K562 (cell line): ENCODE measurements at regions not wholly inside any gene's neighbourhood (a gene's known extent, or its start where the extent isn't known, plus 50 kb on each side); places are given as distances from the start of the nearest gene placed in this dataset.

Experiments used
- ARHGAP35 ChIP-seq: fragments of 450-650 bp; IDR thresholded peaks from 2 replicates; pipeline ENCODE4 v1.6.1; 2018; ENCODE audit not compliant: partially characterized antibody
- C11orf30 ChIP-seq: fragments of 450-650 bp; IDR thresholded peaks from 2 replicates; pipeline ENCODE4 v1.6.1; 2016; ENCODE audit warnings: low read depth, mild to moderate bottlenecking
- CBX5 ChIP-seq: IDR thresholded peaks from 2 replicates; pipeline ENCODE4 v1.6.1; 2014; ENCODE audit warnings: low read depth, borderline replicate concordance
- CXXC5 ChIP-seq: fragments of 250-450 bp; sonication (Bioruptor Pico); IDR thresholded peaks from 2 replicates; pipeline ENCODE4 v1.8.0; 2022; ENCODE audit warnings: inconsistent platforms, mild to moderate bottlenecking, moderate library complexity
- FOXK2 ChIP-seq, 2 experiments: fragments of 450-650 bp; IDR thresholded peaks in 1 of 2; conservative IDR thresholded peaks in 1 of 2; 2 replicates each; pipeline ENCODE4 v1.6.1; 2016; ENCODE audit warnings: low read depth in 2 of 2, mild to moderate bottlenecking in 1 of 2
- HDAC2 ChIP-seq: fragments of 450-650 bp; IDR thresholded peaks from 2 replicates; pipeline ENCODE4 v1.6.1; 2016; ENCODE audit warnings: mild to moderate bottlenecking
- IRF2 ChIP-seq: sonication (generic); formaldehyde crosslinking; IDR thresholded peaks from 2 replicates; pipeline ENCODE4 v1.8.1; 2022; ENCODE audit warnings: mild to moderate bottlenecking, missing genetic modification reagents
- MAFF ChIP-seq: IDR thresholded peaks from 2 replicates; pipeline ENCODE4 v1.6.1; 2012; ENCODE audit warnings: low read length, improper control_type of control experiment
- TEAD2 ChIP-seq: fragments of 450-650 bp; IDR thresholded peaks from 2 replicates; pipeline ENCODE4 v1.6.1; 2016; ENCODE audit warnings: missing genetic modification characterization, control low read depth, missing compliant biosample characterization
- YBX1 ChIP-seq: fragments of 450-650 bp; IDR thresholded peaks from 2 replicates; pipeline ENCODE4 v1.7.1; 2016; ENCODE audit warnings: mild to moderate bottlenecking
- ZBTB17 ChIP-seq: fragments of 450-650 bp; formaldehyde crosslinking; IDR thresholded peaks from 2 replicates; pipeline ENCODE4 v1.4.0; 2020; ENCODE audit warnings: mild to moderate bottlenecking
- ZEB2 ChIP-seq: fragments of 450-650 bp; IDR thresholded peaks from 2 replicates; pipeline ENCODE4 v1.6.1; 2016
- ZFPM2 ChIP-seq: fragments of 250-450 bp; sonication (Bioruptor Pico); IDR thresholded peaks from 2 replicates; pipeline ENCODE4 v1.5.1; 2022; ENCODE audit warnings: mild to moderate bottlenecking
- TF ChIP-seq, protein P1 (sequence below): fragments of 450-650 bp; formaldehyde crosslinking; IDR thresholded peaks from 2 replicates; pipeline ENCODE4 v1.4.0; 2022; ENCODE audit warnings: missing genetic modification characterization
- TF ChIP-seq, protein P2 (sequence below): sonication (generic); formaldehyde crosslinking; IDR thresholded peaks from 2 replicates; pipeline ENCODE4 v1.9.0; 2022; ENCODE audit warnings: mild to moderate bottlenecking, missing genetic modification reagents
- TF ChIP-seq, protein P3 (sequence below), 2 experiments: fragments of 450-650 bp; IDR thresholded peaks; 2 replicates each; pipeline ENCODE4 v1.6.1; 2018; ENCODE audit warnings: mild to moderate bottlenecking in 2 of 2, low read depth in 1 of 2; ENCODE audit not compliant: partially characterized antibody in 2 of 2
- TF ChIP-seq, protein P4 (sequence below): fragments of 200-800 bp; sonication (Bioruptor generic); IDR thresholded peaks from 2 replicates; pipeline ENCODE4 v1.6.1; 2017; ENCODE audit warnings: missing genetic modification characterization, missing compliant biosample characterization
- TF ChIP-seq, protein P5 (sequence below): fragments of 450-650 bp; formaldehyde crosslinking; IDR thresholded peaks from 2 replicates; pipeline ENCODE4 v1.4.0; 2020; ENCODE audit warnings: mild to moderate bottlenecking
- TF ChIP-seq, protein P6 (sequence below), 2 experiments: fragments of 450-650 bp; IDR thresholded peaks; 2 replicates each; pipeline ENCODE4 v1.6.1; 2016

DNA sequence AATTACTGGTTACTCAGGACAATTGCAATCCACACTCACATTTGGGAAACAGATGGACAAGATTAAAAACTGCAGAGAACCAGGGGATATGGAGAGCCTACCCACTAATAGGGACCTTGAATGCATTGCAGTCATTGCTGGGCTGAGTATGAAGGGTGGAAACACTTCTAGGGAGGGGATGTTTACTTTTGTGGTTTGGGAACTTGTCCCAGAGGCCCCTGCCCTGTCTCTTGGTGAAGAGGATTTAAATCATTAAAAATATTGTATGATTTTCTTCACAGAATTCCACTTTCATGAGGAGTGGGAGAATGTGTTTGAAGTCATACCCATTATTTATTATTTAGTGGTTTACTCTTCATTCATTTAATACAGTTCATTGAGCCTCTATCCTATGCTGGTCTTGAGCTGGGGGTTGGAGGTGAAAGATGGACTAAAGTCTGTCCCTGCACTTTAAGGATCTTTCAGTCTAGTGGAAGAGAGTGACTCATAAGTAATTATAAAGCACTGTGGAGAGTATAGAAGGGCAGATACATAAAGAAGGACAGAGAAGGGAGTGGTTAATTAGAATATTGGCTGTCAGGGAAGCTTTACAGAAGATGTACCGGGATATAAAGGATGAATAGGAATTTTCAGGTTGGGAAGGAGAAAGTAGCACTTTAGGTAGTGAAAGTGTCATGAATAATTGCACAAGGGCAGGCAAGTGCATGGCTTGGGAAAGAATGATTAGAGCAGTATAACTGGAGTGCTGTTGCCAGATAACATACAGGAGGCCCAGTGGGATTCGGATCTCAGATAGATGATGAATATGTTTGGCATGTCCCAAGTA lies 313.4 kb downstream of the LPIN1 start (continued):
- TF ChIP-seq ARHGAP35 = no peak
- TF ChIP-seq, protein P1, sequence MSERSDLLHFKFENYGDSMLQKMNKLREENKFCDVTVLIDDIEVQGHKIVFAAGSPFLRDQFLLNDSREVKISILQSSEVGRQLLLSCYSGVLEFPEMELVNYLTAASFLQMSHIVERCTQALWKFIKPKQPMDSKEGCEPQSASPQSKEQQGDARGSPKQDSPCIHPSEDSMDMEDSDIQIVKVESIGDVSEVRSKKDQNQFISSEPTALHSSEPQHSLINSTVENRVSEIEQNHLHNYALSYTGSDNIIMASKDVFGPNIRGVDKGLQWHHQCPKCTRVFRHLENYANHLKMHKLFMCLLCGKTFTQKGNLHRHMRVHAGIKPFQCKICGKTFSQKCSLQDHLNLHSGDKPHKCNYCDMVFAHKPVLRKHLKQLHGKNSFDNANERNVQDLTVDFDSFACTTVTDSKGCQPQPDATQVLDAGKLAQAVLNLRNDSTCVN = no peak
- TF ChIP-seq CXXC5 (CRISPR knock-in tag) = 0 out of 2 replicates have a peak, but pooled peaks have one; percentile 26
- TF ChIP-seq, protein P2, sequence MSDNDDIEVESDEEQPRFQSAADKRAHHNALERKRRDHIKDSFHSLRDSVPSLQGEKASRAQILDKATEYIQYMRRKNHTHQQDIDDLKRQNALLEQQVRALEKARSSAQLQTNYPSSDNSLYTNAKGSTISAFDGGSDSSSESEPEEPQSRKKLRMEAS (CRISPR knock-in tag) = no peak
- 0 out of 2 replicates have a peak, but pooled peaks have one; percentile 22 for TF ChIP-seq MAFF
- TF ChIP-seq, protein P3, sequence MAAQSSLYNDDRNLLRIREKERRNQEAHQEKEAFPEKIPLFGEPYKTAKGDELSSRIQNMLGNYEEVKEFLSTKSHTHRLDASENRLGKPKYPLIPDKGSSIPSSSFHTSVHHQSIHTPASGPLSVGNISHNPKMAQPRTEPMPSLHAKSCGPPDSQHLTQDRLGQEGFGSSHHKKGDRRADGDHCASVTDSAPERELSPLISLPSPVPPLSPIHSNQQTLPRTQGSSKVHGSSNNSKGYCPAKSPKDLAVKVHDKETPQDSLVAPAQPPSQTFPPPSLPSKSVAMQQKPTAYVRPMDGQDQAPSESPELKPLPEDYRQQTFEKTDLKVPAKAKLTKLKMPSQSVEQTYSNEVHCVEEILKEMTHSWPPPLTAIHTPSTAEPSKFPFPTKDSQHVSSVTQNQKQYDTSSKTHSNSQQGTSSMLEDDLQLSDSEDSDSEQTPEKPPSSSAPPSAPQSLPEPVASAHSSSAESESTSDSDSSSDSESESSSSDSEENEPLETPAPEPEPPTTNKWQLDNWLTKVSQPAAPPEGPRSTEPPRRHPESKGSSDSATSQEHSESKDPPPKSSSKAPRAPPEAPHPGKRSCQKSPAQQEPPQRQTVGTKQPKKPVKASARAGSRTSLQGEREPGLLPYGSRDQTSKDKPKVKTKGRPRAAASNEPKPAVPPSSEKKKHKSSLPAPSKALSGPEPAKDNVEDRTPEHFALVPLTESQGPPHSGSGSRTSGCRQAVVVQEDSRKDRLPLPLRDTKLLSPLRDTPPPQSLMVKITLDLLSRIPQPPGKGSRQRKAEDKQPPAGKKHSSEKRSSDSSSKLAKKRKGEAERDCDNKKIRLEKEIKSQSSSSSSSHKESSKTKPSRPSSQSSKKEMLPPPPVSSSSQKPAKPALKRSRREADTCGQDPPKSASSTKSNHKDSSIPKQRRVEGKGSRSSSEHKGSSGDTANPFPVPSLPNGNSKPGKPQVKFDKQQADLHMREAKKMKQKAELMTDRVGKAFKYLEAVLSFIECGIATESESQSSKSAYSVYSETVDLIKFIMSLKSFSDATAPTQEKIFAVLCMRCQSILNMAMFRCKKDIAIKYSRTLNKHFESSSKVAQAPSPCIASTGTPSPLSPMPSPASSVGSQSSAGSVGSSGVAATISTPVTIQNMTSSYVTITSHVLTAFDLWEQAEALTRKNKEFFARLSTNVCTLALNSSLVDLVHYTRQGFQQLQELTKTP (IDR thresholded peaks at IDR 0.05; ENCODE audit: low read depth in 1 of 2, partially characterized antibody in 2 of 2) = peak in 1 of 2 experiments; percentile 41
- TF ChIP-seq ZBTB17 = no peak
- TF ChIP-seq HDAC2 = no peak
- TF ChIP-seq TEAD2 = 0 out of 2 replicates have a peak, but pooled peaks have one; percentile 12
- TF ChIP-seq CBX5 = no peak
- no peak for TF ChIP-seq YBX1
- no peak for TF ChIP-seq IRF2 (CRISPR knock-in tag)
- no peak for TF ChIP-seq ZFPM2 (CRISPR knock-in tag)
- no peak for TF ChIP-seq C11orf30
- TF ChIP-seq, protein P4, sequence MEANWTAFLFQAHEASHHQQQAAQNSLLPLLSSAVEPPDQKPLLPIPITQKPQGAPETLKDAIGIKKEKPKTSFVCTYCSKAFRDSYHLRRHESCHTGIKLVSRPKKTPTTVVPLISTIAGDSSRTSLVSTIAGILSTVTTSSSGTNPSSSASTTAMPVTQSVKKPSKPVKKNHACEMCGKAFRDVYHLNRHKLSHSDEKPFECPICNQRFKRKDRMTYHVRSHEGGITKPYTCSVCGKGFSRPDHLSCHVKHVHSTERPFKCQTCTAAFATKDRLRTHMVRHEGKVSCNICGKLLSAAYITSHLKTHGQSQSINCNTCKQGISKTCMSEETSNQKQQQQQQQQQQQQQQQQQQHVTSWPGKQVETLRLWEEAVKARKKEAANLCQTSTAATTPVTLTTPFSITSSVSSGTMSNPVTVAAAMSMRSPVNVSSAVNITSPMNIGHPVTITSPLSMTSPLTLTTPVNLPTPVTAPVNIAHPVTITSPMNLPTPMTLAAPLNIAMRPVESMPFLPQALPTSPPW (CRISPR knock-in tag) = peak; percentile 55
- TF ChIP-seq, protein P5, sequence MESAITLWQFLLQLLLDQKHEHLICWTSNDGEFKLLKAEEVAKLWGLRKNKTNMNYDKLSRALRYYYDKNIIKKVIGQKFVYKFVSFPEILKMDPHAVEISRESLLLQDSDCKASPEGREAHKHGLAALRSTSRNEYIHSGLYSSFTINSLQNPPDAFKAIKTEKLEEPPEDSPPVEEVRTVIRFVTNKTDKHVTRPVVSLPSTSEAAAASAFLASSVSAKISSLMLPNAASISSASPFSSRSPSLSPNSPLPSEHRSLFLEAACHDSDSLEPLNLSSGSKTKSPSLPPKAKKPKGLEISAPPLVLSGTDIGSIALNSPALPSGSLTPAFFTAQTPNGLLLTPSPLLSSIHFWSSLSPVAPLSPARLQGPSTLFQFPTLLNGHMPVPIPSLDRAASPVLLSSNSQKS (CRISPR knock-in tag) = no peak
- TF ChIP-seq ZEB2 = no peak; the same call in 1 of the 2 replicates
- TF ChIP-seq, protein P6, sequence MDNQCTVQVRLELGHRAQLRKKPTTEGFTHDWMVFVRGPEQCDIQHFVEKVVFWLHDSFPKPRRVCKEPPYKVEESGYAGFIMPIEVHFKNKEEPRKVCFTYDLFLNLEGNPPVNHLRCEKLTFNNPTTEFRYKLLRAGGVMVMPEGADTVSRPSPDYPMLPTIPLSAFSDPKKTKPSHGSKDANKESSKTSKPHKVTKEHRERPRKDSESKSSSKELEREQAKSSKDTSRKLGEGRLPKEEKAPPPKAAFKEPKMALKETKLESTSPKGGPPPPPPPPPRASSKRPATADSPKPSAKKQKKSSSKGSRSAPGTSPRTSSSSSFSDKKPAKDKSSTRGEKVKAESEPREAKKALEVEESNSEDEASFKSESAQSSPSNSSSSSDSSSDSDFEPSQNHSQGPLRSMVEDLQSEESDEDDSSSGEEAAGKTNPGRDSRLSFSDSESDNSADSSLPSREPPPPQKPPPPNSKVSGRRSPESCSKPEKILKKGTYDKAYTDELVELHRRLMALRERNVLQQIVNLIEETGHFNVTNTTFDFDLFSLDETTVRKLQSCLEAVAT (IDR thresholded peaks at IDR 0.05) = peak; percentile 21 to 37; a peak in 1 of 4 replicates
- TF ChIP-seq FOXK2 (conservative IDR thresholded peaks at IDR 0.05 in 1 of 2, IDR thresholded peaks at IDR 0.05 in 1 of 2; ENCODE audit: low read depth in 2 of 2) = peak; percentile 48 to 66; a peak in 3 of 4 replicates
